ENCODE measurements at regions not wholly inside any gene's neighbourhood (a gene's known extent, or its start where the extent isn't known, plus 50 kb on each side); places are given as distances from the start of the nearest gene placed in this dataset.

GRCh38 chr10:36063396-36063795 lies 421.3 kb upstream of the FZD8 start:
- no peak overlapping the region for H2AFZ ChIP-seq (ENCODE audit: low read length)
- no peaks in the 10 kb centered on the region for H3K9me3 ChIP-seq (replicated peaks; ENCODE audit: insufficient read depth, low read length)
- no peaks in the 10 kb centered on the region for H3K9me2 ChIP-seq (replicated peaks; ENCODE audit: insufficient read depth, low read length)
- TF ChIP-seq EZH2 (optimal IDR thresholded peaks at IDR 0.05; ENCODE audit: low read depth, low read length) (no peak), EZH2phosphoT487 (IDR thresholded peaks at IDR 0.05; ENCODE audit: low read length) (no peak), CTCF (IDR thresholded peaks at IDR 0.05; ENCODE audit: low read length) (no peak)
- H3K36me3 ChIP-seq (replicated peaks; ENCODE audit: insufficient read depth, low read length), result no peaks in the 10 kb centered on the region
- no peak overlapping the region for H3K4me2 ChIP-seq (ENCODE audit: low read depth, low read length)
- H3K9ac ChIP-seq (ENCODE audit: low read length), result no peak overlapping the region
- H3K79me2 ChIP-seq (ENCODE audit: low read length), result no peaks in the 10 kb centered on the region
- H3K4me3 ChIP-seq (ENCODE audit: low read length), result no peak overlapping the region
- no peaks in the 10 kb centered on the region for H3K27me3 ChIP-seq (replicated peaks; ENCODE audit: insufficient read depth, low read length)
- H4K20me1 ChIP-seq (ENCODE audit: insufficient read depth, low read length), result no peaks in the 10 kb centered on the region
- no peak for DNase-seq
- H3K4me1 ChIP-seq (ENCODE audit: low read length), result peaks cover 11% of the 10 kb centered on the region
- no peaks in the 10 kb centered on the region; the same call in 1 of the 2 replicates for H3F3A ChIP-seq (ENCODE audit: insufficient read depth, low read length)
- no peak overlapping the region for H3K27ac ChIP-seq (ENCODE audit: low read length)

DNA sequence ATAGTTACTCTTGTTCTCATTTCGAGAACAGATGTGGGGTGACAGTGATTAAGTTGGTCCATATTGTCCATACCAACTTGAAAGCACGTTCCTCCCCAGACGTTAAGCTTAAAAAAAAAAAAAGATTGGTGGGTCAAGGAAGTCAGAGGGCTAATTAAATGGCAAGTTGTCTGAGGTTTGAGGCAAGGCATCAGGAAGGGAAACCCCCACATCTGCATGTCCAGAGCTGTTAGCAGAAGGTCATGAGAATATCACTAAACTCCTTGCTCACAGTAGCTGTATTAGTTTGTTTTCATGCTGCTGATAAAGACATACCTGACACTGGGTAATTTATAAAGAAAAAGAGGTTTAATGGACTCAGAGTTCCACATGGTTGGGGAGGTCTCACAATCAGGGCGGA lies 415.6 kb upstream of the FZD8 start:
- Histone ChIP-seq H3K4me2 (ENCODE audit: low read depth, low read length) (no peak overlapping the region), H3K9me3 (replicated peaks; ENCODE audit: insufficient read depth, low read length) (no peaks in the 10 kb centered on the region), H3F3A (ENCODE audit: insufficient read depth, low read length) (no peaks in the 10 kb centered on the region), H3K27ac (ENCODE audit: low read length) (no peak overlapping the region), H3K4me3 (ENCODE audit: low read length) (no peak overlapping the region), H4K20me1 (ENCODE audit: insufficient read depth, low read length) (no peaks in the 10 kb centered on the region), H3K27me3 (replicated peaks; ENCODE audit: insufficient read depth, low read length) (no peaks in the 10 kb centered on the region), H3K9me2 (replicated peaks; ENCODE audit: insufficient read depth, low read length) (no peaks in the 10 kb centered on the region), H3K79me2 (ENCODE audit: low read length) (no peaks in the 10 kb centered on the region), H3K36me3 (replicated peaks; ENCODE audit: insufficient read depth, low read length) (no peaks in the 10 kb centered on the region), H3K9ac (ENCODE audit: low read length) (no peak overlapping the region), H3K4me1 (ENCODE audit: low read length) (no peaks in the 10 kb centered on the region), H2AFZ (ENCODE audit: low read length) (no peak overlapping the region)
- no peak for TF ChIP-seq CTCF (IDR thresholded peaks at IDR 0.05; ENCODE audit: low read length)
- no peak for DNase-seq

- no peak for TF ChIP-seq CTCF (IDR thresholded peaks at IDR 0.05; ENCODE audit: low read length)
- TF ChIP-seq EZH2phosphoT487 (IDR thresholded peaks at IDR 0.05; ENCODE audit: low read length), result no peak
- TF ChIP-seq EZH2 (optimal IDR thresholded peaks at IDR 0.05; ENCODE audit: low read depth, low read length), result no peak
- DNase-seq, result no peak
- no peak overlapping the region for H3K4me2 ChIP-seq (ENCODE audit: low read depth, low read length)
- no peaks in the 10 kb centered on the region for H4K20me1 ChIP-seq (ENCODE audit: insufficient read depth, low read length)
- no peak overlapping the region for H3K9ac ChIP-seq (ENCODE audit: low read length)
- H3K9me2 ChIP-seq (replicated peaks; ENCODE audit: insufficient read depth, low read length), result no peaks in the 10 kb centered on the region
- H3F3A ChIP-seq (ENCODE audit: insufficient read depth, low read length), result no peaks in the 10 kb centered on the region
- no peak overlapping the region for H2AFZ ChIP-seq (ENCODE audit: low read length)
- no peaks in the 10 kb centered on the region for H3K9me3 ChIP-seq (replicated peaks; ENCODE audit: insufficient read depth, low read length)
- H3K27ac ChIP-seq (ENCODE audit: low read length), result no peak overlapping the region
- H3K4me1 ChIP-seq (ENCODE audit: low read length), result no peaks in the 10 kb centered on the region
- no peaks in the 10 kb centered on the region for H3K27me3 ChIP-seq (replicated peaks; ENCODE audit: insufficient read depth, low read length)
- H3K4me3 ChIP-seq (ENCODE audit: low read length), result no peak overlapping the region
- no peaks in the 10 kb centered on the region for H3K79me2 ChIP-seq (ENCODE audit: low read length)
- H3K36me3 ChIP-seq (replicated peaks; ENCODE audit: insufficient read depth, low read length), result no peaks in the 10 kb centered on the region
Measured at GRCh38 chr10:36057180-36057579, 415.1 kb upstream of the FZD8 start.

Data from MM.1S (cell line).